SK-N-SH (cell line): ENCODE measurements at regions not wholly inside any gene's neighbourhood (a gene's known extent, or its start where the extent isn't known, plus 50 kb on each side); places are given as distances from the start of the nearest gene placed in this dataset.

Experiments
- CTCF ChIA-PET: fragments of 300-600, 350-600 bp; formaldehyde crosslinking; extraction: SDS; loops from one replicate; lab custom pipeline; 2021; lab: Yijun Ruan, JAX
- POLR2A ChIA-PET: fragments of 350-600 bp; sonication (Branson Sonifier 250); formaldehyde crosslinking; extraction: SDS; loops from one replicate; lab custom pipeline; 2020; ENCODE audit warnings: antibody characterized with exemption, inconsistent platforms; lab: Yijun Ruan, JAX
- DNase-seq: peaks from one replicate; pipeline ENCODE4 v3.0.0; 2012
- H2AFZ ChIP-seq: fragments of 200-600 bp; sonication (generic); 2 replicates; pipeline ENCODE4 v1.8.1; 2016; ENCODE audit warnings: antibody characterized with exemption, mild to moderate bottlenecking, low read depth
- H3F3A ChIP-seq: fragments of 200-600 bp; sonication (generic); replicated peaks from 2 replicates; pipeline ENCODE3; 2016; ENCODE audit warnings: antibody characterized with exemption, mild to moderate bottlenecking; ENCODE audit not compliant: insufficient read depth
- H3K27ac ChIP-seq, 2 experiments: fragments of 200-500 bp in 1 of 2; fragments of 200-600 bp in 1 of 2; sonication (Bioruptor generic) in 1 of 2; sonication (generic), shearing (Covaris generic) in 1 of 2; 2 replicates each; pipeline versions ENCODE4 v1.5.1 to v1.6.1; 2014 to 2016; ENCODE audit warnings: low read depth in 2 of 2, inconsistent platforms in 1 of 2, low read length in 1 of 2, mild to moderate bottlenecking in 1 of 2, mixed read lengths in 1 of 2
- H3K27me3 ChIP-seq: fragments of 200-600 bp; sonication (generic), shearing (Covaris generic); 2 replicates; pipeline ENCODE4 v1.6.1; 2016; ENCODE audit warnings: mixed run types; ENCODE audit not compliant: insufficient read depth
- H3K36me3 ChIP-seq, 2 experiments: fragments of 200-500 bp in 1 of 2; fragments of 200-600 bp in 1 of 2; sonication (Bioruptor generic) in 1 of 2; sonication (generic) in 1 of 2; replicated peaks in 1 of 2; 2 replicates each; pipeline versions ENCODE3 to v1.5.1; 2014 to 2016; ENCODE audit warnings: low read length in 1 of 2, mild to moderate bottlenecking in 1 of 2; ENCODE audit not compliant: insufficient read depth in 2 of 2, control insufficient read depth in 1 of 2
- H3K4me1 ChIP-seq, 2 experiments: fragments of 200-500 bp in 1 of 2; fragments of 200-600 bp in 1 of 2; sonication (Bioruptor generic) in 1 of 2; sonication (generic), shearing (Covaris generic) in 1 of 2; 2 replicates each; pipeline versions ENCODE4 v1.5.1 to v1.6.1; 2014 to 2016; ENCODE audit warnings: low read depth in 1 of 2, low read length in 1 of 2, mixed run types in 1 of 2; ENCODE audit not compliant: insufficient read depth in 2 of 2, control insufficient read depth in 1 of 2
- H3K4me2 ChIP-seq: fragments of 200-600 bp; sonication (generic), shearing (Covaris generic); 2 replicates; pipeline ENCODE4 v1.6.1; 2017; ENCODE audit warnings: mixed run types
- H3K4me3 ChIP-seq, 2 experiments: fragments of 200-500 bp in 1 of 2; fragments of 200-600 bp in 1 of 2; sonication (Bioruptor generic) in 1 of 2; sonication (generic), shearing (Covaris generic) in 1 of 2; 2 replicates each; pipeline versions ENCODE4 v1.5.1 to v1.8.1; 2014 to 2016; ENCODE audit warnings: low read depth in 2 of 2, inconsistent platforms in 1 of 2, low read length in 1 of 2, mild to moderate bottlenecking in 1 of 2, mixed read lengths in 1 of 2, moderate library complexity in 1 of 2
- H3K79me2 ChIP-seq: fragments of 200-600 bp; sonication (generic); 2 replicates; pipeline ENCODE4 v1.8.1; 2017; ENCODE audit warnings: mild to moderate bottlenecking; ENCODE audit not compliant: insufficient read depth
- H3K9ac ChIP-seq: fragments of 200-600 bp; sonication (generic); 2 replicates; pipeline ENCODE4 v1.6.1; 2017; ENCODE audit warnings: mixed run types
- H3K9me2 ChIP-seq: fragments of 200-600 bp; sonication (generic); 2 replicates; pipeline ENCODE4 v1.6.1; 2017; ENCODE audit warnings: mixed run types
- H3K9me3 ChIP-seq: fragments of 200-600 bp; sonication (generic); 2 replicates; pipeline ENCODE4 v1.6.1; 2017; ENCODE audit warnings: mixed run types, mild to moderate bottlenecking, moderate library complexity
- H4K20me1 ChIP-seq: fragments of 200-600 bp; sonication (generic); 2 replicates; pipeline ENCODE4 v1.6.1; 2017; ENCODE audit warnings: mild to moderate bottlenecking, mixed run types; ENCODE audit not compliant: insufficient read depth
- EP300 ChIP-seq, 2 experiments: IDR thresholded peaks; 2 replicates each; pipeline versions ENCODE4 v1.4.0 to v1.6.1; 2012; ENCODE audit warnings: borderline replicate concordance in 1 of 2, low read depth in 1 of 2, low read length in 1 of 2
- FOXJ3 ChIP-seq: sonication (generic); formaldehyde crosslinking; IDR thresholded peaks from 2 replicates; pipeline ENCODE4 v1.5.1; 2020; ENCODE audit warnings: mild to moderate bottlenecking, missing genetic modification reagents
- FOXM1 ChIP-seq: IDR thresholded peaks from 2 replicates; pipeline ENCODE4 v1.4.0; 2012; ENCODE audit warnings: low read depth, mild to moderate bottlenecking
- GATA2 ChIP-seq: sonication (generic); formaldehyde crosslinking; IDR thresholded peaks from 2 replicates; pipeline ENCODE4 v1.5.0; 2020; ENCODE audit warnings: mild to moderate bottlenecking, missing genetic modification reagents
- MEF2A ChIP-seq: IDR thresholded peaks from 2 replicates; pipeline ENCODE4 v1.4.0; 2012; ENCODE audit warnings: low read depth, borderline replicate concordance
- NFIC ChIP-seq: IDR thresholded peaks from 2 replicates; pipeline ENCODE4 v1.4.0; 2012; ENCODE audit warnings: borderline replicate concordance
- POLR2AphosphoS5 ChIP-seq: IDR thresholded peaks from 2 replicates; pipeline ENCODE4 v1.6.1; 2012; ENCODE audit warnings: low read depth, low read length
- RAD21 ChIP-seq: IDR thresholded peaks from 2 replicates; pipeline ENCODE4 v1.6.1; 2012; ENCODE audit warnings: mild to moderate bottlenecking, low read length
- RCOR1 ChIP-seq: fragments of 150-350 bp; IDR thresholded peaks from 2 replicates; pipeline ENCODE4 v1.6.1; 2017; ENCODE audit warnings: antibody characterized with exemption, low read length
- RFX5 ChIP-seq: IDR thresholded peaks from 2 replicates; pipeline ENCODE4 v1.6.1; 2012; ENCODE audit warnings: mild to moderate bottlenecking, improper control_type of control experiment, low read length
- RXRA ChIP-seq: IDR thresholded peaks from 2 replicates; pipeline ENCODE4 v1.4.0; 2012; ENCODE audit warnings: low read depth, mild to moderate bottlenecking, borderline replicate concordance
- SIN3A ChIP-seq: IDR thresholded peaks from 2 replicates; pipeline ENCODE4 v1.6.1; 2012; ENCODE audit warnings: low read depth, mild to moderate bottlenecking, low read length, moderate library complexity, borderline replicate concordance
- TCF12 ChIP-seq: IDR thresholded peaks from 2 replicates; pipeline ENCODE4 v1.4.0; 2012
- USF2 ChIP-seq: fragments of 150-350 bp; IDR thresholded peaks from 2 replicates; pipeline ENCODE4 v1.6.1; 2017; ENCODE audit warnings: antibody characterized with exemption, low read length, low read depth, borderline replicate concordance
- YY1 ChIP-seq: IDR thresholded peaks from 2 replicates; pipeline ENCODE4 v1.4.0; 2012; ENCODE audit warnings: low read depth, mild to moderate bottlenecking
- ZBTB33 ChIP-seq: IDR thresholded peaks from 2 replicates; pipeline ENCODE4 v1.4.0; 2012; ENCODE audit warnings: low read depth, borderline replicate concordance
- WGBS: methylation state at CpG from one replicate; pipeline ENCODE4 v1.1.6; 2017; ENCODE audit warnings: low lambda C conversion rate; 5-methylcytosine and 5-hydroxymethylcytosine counted together
- TF ChIP-seq, protein P1 (sequence below): IDR thresholded peaks from 2 replicates; pipeline ENCODE4 v1.4.0; 2012; ENCODE audit warnings: low read depth, borderline replicate concordance
- TF ChIP-seq, protein P2 (sequence below): IDR thresholded peaks from 2 replicates; pipeline ENCODE4; 2012

DNA sequence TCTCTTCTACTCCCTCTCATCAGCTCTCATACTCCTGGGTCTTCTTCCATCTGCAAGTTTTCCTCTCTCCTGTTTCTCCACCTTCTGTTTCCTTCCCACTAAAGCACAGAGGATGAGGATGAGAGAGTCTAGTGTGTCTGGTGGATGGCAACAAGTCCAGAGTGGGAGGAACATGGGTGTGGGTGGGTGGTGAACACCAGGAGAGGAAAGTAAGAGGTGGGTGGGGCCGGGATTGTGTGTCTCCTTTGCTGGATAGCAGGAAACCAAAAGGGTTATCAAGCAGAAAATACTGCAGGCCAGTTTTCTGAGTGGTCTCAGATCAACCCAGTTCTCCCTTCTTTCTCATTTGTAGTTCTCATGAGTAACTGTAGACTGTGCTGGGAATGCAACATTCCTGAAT lies 52.9 kb upstream of the EPHB1 start:
- Histone ChIP-seq H3K4me3 (no peak overlapping the region), H3K36me3 (no peaks in the 10 kb centered on the region), H3K9me3 (no peaks in the 10 kb centered on the region), H3K9me2 (no peaks in the 10 kb centered on the region), H2AFZ (no peak overlapping the region), H3F3A (no peaks in the 10 kb centered on the region), H3K27ac (no peak overlapping the region), H4K20me1 (no peaks in the 10 kb centered on the region), H3K79me2 (no peaks in the 10 kb centered on the region), H3K4me2 (no peak overlapping the region), H3K27me3 (no peaks in the 10 kb centered on the region), H3K9ac (no peak overlapping the region), H3K4me1 (no peaks in the 10 kb centered on the region)
- TF ChIP-seq RCOR1 (no peak), POLR2AphosphoS5 (no peak), SIN3A (no peak)
- POLR2A ChIA-PET = no interaction called here
- 55% methylated on average over 1 of the region's 1 CpG for WGBS
- DNase-seq = no peak
- CTCF ChIA-PET = no interaction called here

- no peaks in the 10 kb centered on the region for H3K9me2 ChIP-seq
- CTCF ChIA-PET = no interaction called here
- H2AFZ ChIP-seq = no peak overlapping the region
- no peak for DNase-seq
- no peak for TF ChIP-seq FOXM1
- TF ChIP-seq USF2 = no peak
- no peak for TF ChIP-seq ZBTB33
- no peak for TF ChIP-seq EP300 (IDR thresholded peaks at IDR 0.05; ENCODE audit: borderline replicate concordance in 1 of 2, low read depth in 1 of 2, low read length in 1 of 2)
- no peak for TF ChIP-seq RXRA
- TF ChIP-seq YY1 = no peak
- no peak for TF ChIP-seq RAD21
- no peak for TF ChIP-seq GATA2 (CRISPR knock-in tag)
- no peak for TF ChIP-seq RFX5
- no peak for TF ChIP-seq RCOR1
- TF ChIP-seq, protein P1, sequence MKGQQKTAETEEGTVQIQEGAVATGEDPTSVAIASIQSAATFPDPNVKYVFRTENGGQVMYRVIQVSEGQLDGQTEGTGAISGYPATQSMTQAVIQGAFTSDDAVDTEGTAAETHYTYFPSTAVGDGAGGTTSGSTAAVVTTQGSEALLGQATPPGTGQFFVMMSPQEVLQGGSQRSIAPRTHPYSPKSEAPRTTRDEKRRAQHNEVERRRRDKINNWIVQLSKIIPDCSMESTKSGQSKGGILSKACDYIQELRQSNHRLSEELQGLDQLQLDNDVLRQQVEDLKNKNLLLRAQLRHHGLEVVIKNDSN = no peak
- no peak for TF ChIP-seq MEF2A
- TF ChIP-seq TCF12 = no peak
- no peak for TF ChIP-seq FOXJ3 (CRISPR knock-in tag)
- TF ChIP-seq, protein P2, sequence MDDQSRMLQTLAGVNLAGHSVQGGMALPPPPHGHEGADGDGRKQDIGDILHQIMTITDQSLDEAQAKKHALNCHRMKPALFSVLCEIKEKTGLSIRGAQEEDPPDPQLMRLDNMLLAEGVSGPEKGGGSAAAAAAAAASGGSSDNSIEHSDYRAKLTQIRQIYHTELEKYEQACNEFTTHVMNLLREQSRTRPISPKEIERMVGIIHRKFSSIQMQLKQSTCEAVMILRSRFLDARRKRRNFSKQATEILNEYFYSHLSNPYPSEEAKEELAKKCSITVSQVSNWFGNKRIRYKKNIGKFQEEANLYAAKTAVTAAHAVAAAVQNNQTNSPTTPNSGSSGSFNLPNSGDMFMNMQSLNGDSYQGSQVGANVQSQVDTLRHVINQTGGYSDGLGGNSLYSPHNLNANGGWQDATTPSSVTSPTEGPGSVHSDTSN = no peak
- no peak for TF ChIP-seq NFIC
- H3K27ac ChIP-seq = no peak overlapping the region
- no peaks in the 10 kb centered on the region for H3K9me3 ChIP-seq
- no peaks in the 10 kb centered on the region for H4K20me1 ChIP-seq
- whole genome bisulfite sequencing = 50% methylated on average over 1 of the region's 1 CpG
- no peaks in the 10 kb centered on the region for H3K27me3 ChIP-seq
- no peak overlapping the region for H3K4me2 ChIP-seq
- no peaks in the 10 kb centered on the region for H3K36me3 ChIP-seq
- H3K79me2 ChIP-seq = no peaks in the 10 kb centered on the region
- POLR2A ChIA-PET = no interaction called here
- no peaks in the 10 kb centered on the region for H3K4me1 ChIP-seq
- H3K9ac ChIP-seq = no peak overlapping the region
- no peaks in the 10 kb centered on the region for H3F3A ChIP-seq
- H3K4me3 ChIP-seq = no peak overlapping the region
Observed at GRCh38 chr3:134743006-134743405, 52.1 kb upstream of the EPHB1 start.
